Endothelial cell of umbilical vein (primary cell): ENCODE measurements at regions not wholly inside any gene's neighbourhood (a gene's known extent, or its start where the extent isn't known, plus 50 kb on each side); places are given as distances from the start of the nearest gene placed in this dataset.

Experiments
- EZH2 ChIP-seq: IDR thresholded peaks from 2 replicates; pipeline ENCODE4 v1.6.1; 2012; ENCODE audit warnings: borderline replicate concordance, low read depth, mild to moderate bottlenecking, moderate library complexity, low read length, inconsistent platforms; ENCODE audit not compliant: severe bottlenecking
- GATA2 ChIP-seq: IDR thresholded peaks from 2 replicates; pipeline ENCODE4 v1.7.0; 2011; ENCODE audit warnings: low read depth, mild to moderate bottlenecking, moderate library complexity, mixed read lengths, low read length; ENCODE audit not compliant: insufficient read length, insufficient read depth
- JUN ChIP-seq: IDR thresholded peaks from 2 replicates; pipeline ENCODE4 v1.6.1; 2011; ENCODE audit warnings: borderline replicate concordance, low read depth; ENCODE audit not compliant: insufficient read length, insufficient read depth
- MYC ChIP-seq: IDR thresholded peaks from one replicate; pipeline ENCODE4 v1.6.1; 2011; ENCODE audit warnings: mild to moderate bottlenecking, low read depth, low read length
- POLR2A ChIP-seq: IDR thresholded peaks from 2 replicates; pipeline ENCODE4 v1.6.1; 2012; ENCODE audit warnings: low read depth, mild to moderate bottlenecking, control low read depth, low read length
- POLR2AphosphoS5 ChIP-seq: IDR thresholded peaks from 2 replicates; pipeline ENCODE4 v1.6.1; 2012; ENCODE audit warnings: low read depth, mild to moderate bottlenecking, control low read depth, low read length, moderate library complexity; ENCODE audit not compliant: insufficient read depth
- TF ChIP-seq, protein P1 (sequence below), 2 donors: IDR thresholded peaks; 1 replicate in 1 of 2; 2 replicates in 1 of 2; pipeline ENCODE4 v1.5.1; 2011; ENCODE audit warnings: low read length in 2 of 2, mild to moderate bottlenecking in 2 of 2, moderate library complexity in 2 of 2, control low read depth in 1 of 2, inconsistent platforms in 1 of 2, low read depth in 1 of 2; ENCODE audit not compliant: insufficient read depth in 1 of 2; ENCODE audit errors: extremely low read depth in 1 of 2
- TF ChIP-seq, protein P2 (sequence below): IDR thresholded peaks from 2 replicates; pipeline ENCODE4 v1.6.1; 2011; ENCODE audit not compliant: insufficient read depth, insufficient read length

DNA sequence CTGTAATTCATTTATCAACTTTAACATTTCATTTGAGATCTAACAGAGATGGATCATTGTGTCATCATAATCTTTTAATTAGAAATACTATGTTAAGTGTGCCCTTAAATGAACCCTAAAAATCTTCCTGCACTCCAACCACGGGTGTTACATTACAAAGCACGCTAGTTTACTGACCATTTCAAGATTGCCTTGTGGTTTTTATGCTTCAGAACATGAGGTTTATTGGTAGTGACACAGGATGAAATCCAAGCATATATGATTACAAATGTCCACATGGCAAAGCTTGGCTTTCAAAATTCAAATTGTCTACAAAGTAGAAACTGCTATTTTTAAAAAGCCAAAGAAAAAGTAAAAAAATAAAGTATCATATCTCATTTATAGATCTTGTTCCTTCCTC is 190.4 kb upstream of the USP25 start:
- TF ChIP-seq POLR2AphosphoS5 (no peak), POLR2A (no peak), JUN (no peak), EZH2 (no peak), MYC (no peak), GATA2 (no peak)
- TF ChIP-seq, protein P1, sequence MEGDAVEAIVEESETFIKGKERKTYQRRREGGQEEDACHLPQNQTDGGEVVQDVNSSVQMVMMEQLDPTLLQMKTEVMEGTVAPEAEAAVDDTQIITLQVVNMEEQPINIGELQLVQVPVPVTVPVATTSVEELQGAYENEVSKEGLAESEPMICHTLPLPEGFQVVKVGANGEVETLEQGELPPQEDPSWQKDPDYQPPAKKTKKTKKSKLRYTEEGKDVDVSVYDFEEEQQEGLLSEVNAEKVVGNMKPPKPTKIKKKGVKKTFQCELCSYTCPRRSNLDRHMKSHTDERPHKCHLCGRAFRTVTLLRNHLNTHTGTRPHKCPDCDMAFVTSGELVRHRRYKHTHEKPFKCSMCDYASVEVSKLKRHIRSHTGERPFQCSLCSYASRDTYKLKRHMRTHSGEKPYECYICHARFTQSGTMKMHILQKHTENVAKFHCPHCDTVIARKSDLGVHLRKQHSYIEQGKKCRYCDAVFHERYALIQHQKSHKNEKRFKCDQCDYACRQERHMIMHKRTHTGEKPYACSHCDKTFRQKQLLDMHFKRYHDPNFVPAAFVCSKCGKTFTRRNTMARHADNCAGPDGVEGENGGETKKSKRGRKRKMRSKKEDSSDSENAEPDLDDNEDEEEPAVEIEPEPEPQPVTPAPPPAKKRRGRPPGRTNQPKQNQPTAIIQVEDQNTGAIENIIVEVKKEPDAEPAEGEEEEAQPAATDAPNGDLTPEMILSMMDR (IDR thresholded peaks at IDR 0.05; ENCODE audit: extremely low read depth in 1 of 2, insufficient read depth in 1 of 2, low read depth in 1 of 2, low read length in 2 of 2) = no peak
- TF ChIP-seq, protein P2, sequence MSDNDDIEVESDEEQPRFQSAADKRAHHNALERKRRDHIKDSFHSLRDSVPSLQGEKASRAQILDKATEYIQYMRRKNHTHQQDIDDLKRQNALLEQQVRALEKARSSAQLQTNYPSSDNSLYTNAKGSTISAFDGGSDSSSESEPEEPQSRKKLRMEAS = no peak
